RWPE1 (cell line): ENCODE measurements at regions not wholly inside any gene's neighbourhood (a gene's known extent, or its start where the extent isn't known, plus 50 kb on each side); places are given as distances from the start of the nearest gene placed in this dataset.

Source experiments
- CTCF ChIA-PET: fragments of 350-600 bp; sonication (Branson Sonifier 250); formaldehyde crosslinking; extraction: SDS; loops from one replicate; lab custom pipeline; 2021; lab: Yijun Ruan, JAX
- POLR2A ChIA-PET: fragments of 400-600 bp; formaldehyde crosslinking; extraction: SDS; loops from one replicate; lab custom pipeline; 2020; ENCODE audit warnings: antibody characterized with exemption; ENCODE audit not compliant: low non-redundant PET; lab: Yijun Ruan, JAX
- DNase-seq: peaks from one replicate; pipeline ENCODE4 v3.0.0; 2012; ENCODE audit warnings: low spot score
- H3K27ac ChIP-seq: fragments of 450-650 bp; 2 replicates; pipeline ENCODE4 v1.5.1; 2017
- TF ChIP-seq, protein P1 (sequence below): fragments of 450-650 bp; conservative IDR thresholded peaks from 2 replicates; pipeline ENCODE4 v1.5.1; 2017; ENCODE audit warnings: low read depth, mild to moderate bottlenecking

DNA sequence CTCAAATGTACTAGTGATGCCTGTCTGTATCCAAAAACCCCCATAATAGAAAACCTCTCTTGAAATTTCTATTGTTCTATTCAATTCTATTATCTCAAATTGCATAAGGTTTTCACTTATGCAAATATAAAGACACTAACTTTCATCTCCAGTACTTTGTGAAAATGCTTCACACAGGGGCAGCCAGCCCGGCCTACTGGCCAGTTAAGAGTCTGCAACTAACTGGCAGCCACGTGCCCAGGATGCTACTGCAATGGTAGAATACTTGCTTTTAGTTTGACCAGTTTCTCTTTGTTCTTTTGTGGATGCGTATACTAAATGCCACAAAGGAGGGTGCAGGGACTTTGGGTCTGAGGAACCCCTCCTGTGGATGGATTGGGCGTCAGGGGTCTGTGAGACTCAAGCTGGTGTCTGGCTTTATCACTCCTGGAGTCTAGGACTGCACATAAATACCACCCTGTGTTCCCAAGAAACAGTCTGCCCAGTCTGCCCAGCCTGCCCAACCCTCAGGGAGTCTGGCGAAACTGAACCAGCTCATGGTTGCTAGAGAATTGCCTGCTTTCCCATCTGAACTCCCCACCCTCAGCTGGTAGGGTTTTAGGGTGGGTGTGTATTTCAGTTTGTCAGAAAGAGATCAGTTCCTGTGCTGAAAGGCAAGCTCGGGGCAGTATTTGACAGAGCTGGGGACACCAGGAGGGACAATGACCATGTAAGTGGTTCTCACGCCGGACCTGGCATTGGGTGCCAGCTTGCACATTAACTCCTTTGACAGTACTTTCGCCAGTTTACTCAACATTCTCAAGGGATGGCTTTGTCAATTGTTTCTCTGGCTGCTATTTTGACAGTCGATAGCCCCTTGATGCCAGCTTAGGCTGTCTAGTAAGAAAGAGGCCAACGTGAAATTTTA, 558.2 kb upstream of the JAG1 start:
- ChIA-PET POLR2A (no interaction called here), CTCF (no interaction called here)
- TF ChIP-seq, protein P1, sequence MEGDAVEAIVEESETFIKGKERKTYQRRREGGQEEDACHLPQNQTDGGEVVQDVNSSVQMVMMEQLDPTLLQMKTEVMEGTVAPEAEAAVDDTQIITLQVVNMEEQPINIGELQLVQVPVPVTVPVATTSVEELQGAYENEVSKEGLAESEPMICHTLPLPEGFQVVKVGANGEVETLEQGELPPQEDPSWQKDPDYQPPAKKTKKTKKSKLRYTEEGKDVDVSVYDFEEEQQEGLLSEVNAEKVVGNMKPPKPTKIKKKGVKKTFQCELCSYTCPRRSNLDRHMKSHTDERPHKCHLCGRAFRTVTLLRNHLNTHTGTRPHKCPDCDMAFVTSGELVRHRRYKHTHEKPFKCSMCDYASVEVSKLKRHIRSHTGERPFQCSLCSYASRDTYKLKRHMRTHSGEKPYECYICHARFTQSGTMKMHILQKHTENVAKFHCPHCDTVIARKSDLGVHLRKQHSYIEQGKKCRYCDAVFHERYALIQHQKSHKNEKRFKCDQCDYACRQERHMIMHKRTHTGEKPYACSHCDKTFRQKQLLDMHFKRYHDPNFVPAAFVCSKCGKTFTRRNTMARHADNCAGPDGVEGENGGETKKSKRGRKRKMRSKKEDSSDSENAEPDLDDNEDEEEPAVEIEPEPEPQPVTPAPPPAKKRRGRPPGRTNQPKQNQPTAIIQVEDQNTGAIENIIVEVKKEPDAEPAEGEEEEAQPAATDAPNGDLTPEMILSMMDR: no peak
- DNase-seq: no peak
- no peak overlapping the region for H3K27ac ChIP-seq

DNA sequence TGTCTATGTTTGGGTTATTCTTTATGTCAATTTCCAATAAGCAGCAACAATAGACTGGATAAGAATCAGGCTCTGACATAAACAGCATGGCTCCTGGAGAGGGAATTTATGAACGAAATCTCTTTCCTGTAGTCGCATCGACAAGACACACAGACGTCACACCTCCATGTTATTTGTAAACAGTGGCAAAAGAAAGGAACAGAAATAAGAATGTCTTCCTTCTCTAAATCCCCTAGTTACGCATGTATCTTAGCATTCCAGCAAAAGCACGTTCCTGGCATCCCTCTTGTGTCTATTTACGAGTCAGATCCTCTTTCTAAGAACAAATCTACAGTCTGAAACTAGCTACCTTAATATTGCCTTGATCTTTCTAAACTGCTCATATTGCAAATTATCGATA, 559.1 kb upstream of the JAG1 start:
- H3K27ac ChIP-seq: no peak overlapping the region
- CTCF ChIA-PET: no interaction called here
- TF ChIP-seq, protein P1: no peak
- POLR2A ChIA-PET: no interaction called here
- no peak for DNase-seq

DNA sequence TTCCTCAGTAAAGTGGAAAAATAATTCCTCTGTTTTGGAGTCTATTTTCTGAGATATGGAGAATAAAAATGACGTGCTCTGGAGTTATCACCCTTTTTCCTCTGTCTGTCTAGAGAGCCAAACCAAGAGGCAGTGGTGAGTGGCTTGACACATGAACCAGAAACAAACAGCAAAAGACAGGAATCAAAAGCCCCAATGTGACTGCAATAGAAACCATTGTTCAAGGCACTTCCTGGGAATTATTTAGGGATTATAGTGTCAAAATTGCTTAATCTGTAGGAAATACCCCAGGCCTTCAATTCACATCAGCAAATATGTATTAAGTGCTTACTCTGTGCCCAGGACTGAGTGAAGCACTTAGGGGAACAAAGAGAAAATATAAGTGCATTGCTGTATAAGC, 560.4 kb upstream of the JAG1 start:
- TF ChIP-seq, protein P1: no peak
- POLR2A ChIA-PET: no interaction called here
- no peak for DNase-seq
- no peak overlapping the region for H3K27ac ChIP-seq
- CTCF ChIA-PET: no interaction called here

- DNase-seq: no peak
- POLR2A ChIA-PET: no interaction called here
- no peak overlapping the region for H3K27ac ChIP-seq
- TF ChIP-seq, protein P1: no peak
- CTCF ChIA-PET: no interaction called here
Measured at GRCh38 chr20:11234608-11235007, 560.8 kb upstream of the JAG1 start.

GRCh38 chr20:11235058-11235457, 561.3 kb upstream of the JAG1 start:
- TF ChIP-seq, protein P1: no peak
- ChIA-PET POLR2A (no interaction called here), CTCF (interaction anchor here (0.6 kb wide), 1 partner anchor 43 kb away, joined by 9 read pairs; no protein-coding TSS in a partner anchor)
- DNase-seq: peak; percentile 26
- no peak overlapping the region for H3K27ac ChIP-seq

GRCh38 chr20:11242320-11242719, 568.5 kb upstream of the JAG1 start:
- ChIA-PET CTCF (no interaction called here), POLR2A (no interaction called here)
- TF ChIP-seq, protein P1: no peak
- H3K27ac ChIP-seq: no peak overlapping the region
- DNase-seq: no peak
